Right renal pelvis (tissue), 4 donors: ENCODE measurements at regions not wholly inside any gene's neighbourhood (a gene's known extent, or its start where the extent isn't known, plus 50 kb on each side); places are given as distances from the start of the nearest gene placed in this dataset.

Experiments
- DNase-seq, 4 donors: peaks; one replicate each; pipeline ENCODE4 v3.0.0-alpha.2; 2013; ENCODE audit warnings: low read depth in 4 of 4, low spot score in 3 of 4, missing footprints in 1 of 4

DNA sequence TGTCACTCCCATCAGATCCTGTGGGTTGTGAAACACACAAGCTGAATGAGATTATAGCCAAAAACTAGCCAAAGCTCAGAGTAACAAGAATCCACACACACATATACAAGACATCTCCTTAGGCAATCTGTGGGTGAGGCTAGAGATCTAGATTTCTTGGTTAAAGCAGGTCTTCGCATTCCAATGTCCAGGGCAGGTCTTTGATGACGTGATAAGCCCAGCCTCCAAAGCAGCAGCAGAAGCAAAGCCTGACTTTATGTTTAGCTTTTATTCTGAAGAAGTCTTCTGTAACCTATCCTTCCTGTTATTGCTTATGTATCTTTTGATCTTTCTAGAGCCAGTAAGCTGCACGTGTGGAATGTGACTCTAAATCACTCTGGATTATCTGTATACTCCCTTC is 199.1 kb upstream of the SLC30A5 start:
- no peak for DNase-seq

DNA sequence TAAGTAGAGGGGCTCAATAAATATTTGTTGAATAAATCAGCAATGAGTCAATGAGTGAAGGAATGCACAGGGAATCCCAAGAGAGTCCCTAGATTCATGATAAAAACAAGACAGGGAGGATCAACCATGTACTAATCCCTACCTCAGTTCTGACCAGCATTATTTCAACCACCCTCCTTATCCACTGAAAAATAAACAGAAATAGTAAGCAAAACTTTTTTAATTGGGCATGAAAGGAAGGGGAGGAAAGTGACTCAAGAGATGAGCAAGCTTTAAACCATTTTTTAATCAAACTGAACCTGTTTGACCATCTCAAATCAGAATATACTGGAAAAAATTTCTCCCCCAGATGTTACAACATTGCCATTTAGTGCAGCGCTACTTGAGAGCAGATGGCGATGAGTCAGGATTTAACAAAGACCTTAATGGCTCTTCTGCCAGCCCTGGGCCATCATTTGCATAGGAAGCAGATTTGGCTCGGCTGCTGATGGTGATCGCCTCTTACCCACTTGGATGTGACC is 194.8 kb upstream of the SLC30A5 start:
- DNase-seq = no peak

DNA sequence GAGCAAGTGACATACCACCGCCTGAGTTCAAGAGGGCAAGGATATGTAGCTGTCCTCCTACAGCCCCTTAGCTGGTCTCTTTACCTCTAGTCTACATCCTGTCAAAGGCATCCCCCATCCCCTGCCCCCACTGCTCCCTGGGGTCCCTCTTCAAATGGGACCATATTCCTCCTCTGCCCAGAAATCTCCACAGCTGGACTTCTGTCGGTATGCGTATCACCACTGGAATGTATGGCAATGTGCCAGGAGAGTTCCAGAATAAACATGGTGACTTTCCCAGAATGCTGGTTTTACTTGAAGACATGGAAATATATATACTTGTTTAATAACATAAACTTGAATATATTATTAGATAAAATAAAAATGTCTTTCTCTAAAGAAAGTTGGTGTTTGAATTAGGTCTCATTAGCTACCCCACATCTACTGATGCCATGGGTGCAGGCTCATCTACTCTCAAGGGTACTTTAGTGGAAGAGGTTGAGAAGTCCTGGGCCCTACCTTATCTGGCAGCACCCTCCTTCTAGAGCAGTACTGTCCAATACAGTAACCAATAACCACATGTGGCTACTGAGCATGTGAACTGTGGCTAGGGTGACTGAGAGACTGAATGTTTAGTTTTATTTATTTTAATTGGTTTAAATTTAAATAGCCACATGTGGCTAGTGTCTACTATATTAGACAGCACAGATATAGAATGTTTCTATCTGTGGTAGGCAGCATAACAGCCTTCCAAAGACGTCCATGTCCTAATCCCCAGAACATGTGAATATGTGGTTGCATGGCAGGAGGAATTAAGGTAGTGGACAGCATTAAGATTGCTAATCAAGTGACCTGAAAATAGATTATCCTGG is 181.7 kb upstream of the SLC30A5 start:
- no peak for DNase-seq

DNA sequence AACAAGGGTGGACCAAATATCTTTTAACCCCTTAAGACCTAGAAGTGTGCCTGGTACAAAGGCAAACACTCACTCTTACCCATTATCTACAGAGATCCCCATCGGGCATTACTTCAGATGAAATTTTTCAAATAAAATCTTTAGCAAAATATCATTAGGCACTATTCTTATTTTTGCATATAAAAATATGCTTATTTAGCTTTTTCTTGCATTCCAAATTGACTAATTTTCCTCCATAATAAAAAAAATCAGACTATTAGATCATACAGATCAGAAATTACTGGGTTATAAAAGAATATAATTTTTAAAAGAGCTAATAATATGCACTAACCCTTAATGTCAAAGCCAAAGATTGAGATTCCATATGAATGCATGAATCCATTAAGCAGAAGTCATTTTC is 178.7 kb upstream of the SLC30A5 start:
- no peak for DNase-seq

DNA sequence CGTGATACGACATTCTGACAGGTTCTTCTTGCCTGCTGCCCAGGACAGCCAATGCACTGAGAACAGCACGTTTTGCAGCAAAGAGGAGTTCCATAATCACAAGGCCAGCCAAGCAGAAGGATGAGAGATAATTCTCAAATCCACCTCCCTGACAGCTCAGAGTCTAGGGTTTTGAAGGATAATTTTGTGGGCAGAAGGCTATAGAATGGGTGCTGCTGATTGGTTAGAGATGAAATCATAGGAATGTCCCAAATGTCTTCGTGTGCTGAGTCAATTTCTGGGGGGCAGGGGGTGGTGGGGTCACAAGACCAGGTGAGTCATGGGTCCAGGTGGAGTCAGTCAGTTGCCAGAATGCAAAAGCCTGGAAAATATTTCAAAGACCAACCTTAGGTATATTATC is 175.5 kb upstream of the SLC30A5 start:
- no peak for DNase-seq

DNA sequence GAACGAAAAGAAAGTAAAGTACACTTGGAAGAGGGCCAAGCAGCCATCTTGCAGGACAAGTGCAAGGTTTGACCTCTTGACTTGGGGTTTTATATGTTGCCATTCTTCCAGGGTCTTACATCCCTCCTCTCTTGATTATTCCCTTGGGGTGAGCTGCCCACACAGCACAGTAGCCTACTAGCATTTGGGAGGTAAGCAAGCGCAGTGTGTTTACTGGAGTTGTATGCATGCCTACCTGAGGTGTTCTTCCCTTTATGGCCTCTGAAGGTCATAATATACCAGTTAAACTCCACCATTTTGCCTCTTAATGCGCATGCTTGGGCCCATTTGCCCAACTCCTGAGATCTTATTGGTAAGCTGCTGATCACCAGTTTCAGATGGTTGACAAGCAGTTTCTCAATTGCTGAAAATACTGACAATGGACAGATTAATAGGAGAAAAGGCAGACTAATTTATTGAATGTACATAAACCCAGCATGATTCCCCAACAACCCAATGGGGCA is 173.8 kb upstream of the SLC30A5 start:
- no peak for DNase-seq

DNA sequence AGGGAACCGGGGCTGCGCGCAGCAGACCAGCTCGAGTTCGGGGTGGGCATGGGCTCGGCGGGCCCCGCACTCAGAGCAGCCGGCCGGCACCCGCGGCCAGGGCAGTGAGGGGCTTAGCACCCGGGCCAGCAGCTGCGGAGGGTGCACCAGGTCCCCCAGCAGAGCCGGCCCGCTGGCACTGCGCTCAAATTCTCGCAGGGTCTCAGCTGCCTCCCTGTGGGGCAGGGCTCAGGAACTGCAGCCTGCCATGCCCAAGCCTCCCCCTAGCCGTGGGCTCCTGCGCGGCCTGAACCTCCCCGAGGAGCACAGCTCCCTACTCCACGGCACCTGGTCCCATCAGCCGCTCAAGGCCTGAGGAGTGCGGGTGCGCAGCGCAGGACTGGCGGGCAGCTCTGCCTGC is 172.9 kb upstream of the SLC30A5 start:
- DNase-seq = no peak

DNA sequence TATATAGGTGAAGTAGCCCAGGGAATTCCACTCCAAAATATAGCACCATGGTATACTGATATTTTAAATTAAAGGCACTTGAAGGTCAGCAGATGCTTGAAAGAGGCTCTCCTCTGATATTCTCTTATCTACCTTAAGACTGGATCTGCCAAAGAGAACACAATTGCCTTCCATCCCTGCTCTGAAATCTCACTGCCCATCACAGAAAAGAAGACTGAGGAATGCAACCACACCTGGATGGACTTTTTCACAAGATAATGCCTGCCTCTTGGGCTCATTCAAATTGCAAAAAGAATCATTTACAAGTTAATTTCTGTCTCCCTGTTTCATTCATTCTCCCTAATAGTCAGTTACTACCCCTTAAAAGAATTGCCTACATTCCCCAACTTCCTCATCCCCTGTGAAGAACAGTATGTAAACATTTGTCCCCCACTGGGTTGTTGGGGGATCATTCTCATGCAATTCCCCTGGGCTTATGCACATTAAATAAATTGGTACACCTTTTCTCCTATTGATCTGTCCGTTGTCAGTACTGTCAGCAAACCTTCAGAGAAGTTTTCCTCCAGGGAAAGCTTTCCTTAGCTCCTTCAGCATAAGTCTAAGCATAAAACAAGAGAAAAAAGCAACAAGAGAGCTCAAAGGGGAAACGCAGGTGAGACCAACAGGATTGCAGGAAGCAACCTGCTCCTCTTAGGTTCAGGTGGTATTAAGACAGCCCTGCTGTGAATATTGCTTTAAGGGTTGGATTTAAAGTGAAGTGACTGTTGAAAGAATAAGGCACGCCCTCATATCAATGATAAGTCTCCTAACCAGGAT is 171.4 kb upstream of the SLC30A5 start:
- no peak for DNase-seq

DNA sequence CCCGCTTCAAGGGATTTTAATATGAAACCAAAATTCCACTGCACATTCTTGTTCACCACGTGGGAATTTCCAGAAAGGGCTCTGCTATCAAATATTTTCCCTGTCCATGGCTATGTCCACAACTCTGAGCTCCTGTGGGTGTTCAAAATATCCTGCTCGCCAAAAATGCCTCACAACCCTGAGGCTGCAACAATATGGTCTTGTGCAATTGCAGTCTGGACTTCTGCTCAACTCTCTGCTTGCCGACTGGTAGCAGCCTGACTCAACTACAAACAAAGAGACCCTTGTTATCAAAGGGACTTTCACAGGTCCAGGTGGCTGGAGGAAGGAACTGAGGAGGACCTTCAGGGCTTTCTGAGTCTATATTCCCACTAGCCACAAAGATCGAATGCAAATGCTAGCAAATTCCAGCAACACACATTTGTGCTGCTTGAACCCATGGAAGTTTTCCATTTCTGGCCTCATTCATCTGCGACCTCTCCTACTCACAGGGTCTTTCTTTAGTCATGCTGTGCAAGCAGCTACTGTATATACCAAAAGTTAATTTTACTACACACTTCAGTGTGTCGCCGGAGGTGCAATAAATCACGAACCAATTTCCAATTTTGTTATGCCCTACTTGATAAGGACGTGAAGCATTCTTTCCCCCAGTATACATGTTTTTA is 169.2 kb upstream of the SLC30A5 start:
- DNase-seq = no peak

DNA sequence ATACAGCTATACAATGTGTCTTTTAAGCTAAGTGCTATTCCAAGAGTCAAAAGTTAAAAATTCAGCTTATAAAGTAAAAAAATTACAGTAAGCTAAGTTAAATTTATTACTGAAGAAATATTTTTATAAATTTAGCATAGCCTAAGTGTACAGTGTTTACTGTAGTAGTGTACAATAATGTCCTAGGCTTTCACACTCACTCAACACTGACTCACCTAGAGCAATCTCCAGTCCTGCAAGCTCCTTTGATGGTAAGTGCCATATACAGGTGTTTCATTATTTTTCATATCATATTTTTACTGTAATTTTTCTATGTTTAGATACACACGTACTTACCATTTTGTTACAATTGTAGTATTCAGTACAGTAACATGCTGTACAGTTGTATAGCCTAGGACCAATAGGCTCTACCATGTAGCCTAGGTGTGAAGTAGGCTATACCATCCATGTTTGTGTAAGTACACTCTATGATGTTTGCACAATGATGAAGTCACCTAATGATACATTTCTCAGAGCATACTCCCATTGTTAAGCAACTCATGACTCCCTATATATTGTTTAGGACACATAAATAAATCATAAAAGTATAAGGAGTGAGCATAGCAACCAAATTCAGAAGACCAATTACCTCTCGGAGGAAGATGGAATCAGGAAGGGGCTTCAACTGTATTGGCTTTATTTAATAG is 165.1 kb upstream of the SLC30A5 start:
- no peak for DNase-seq

DNA sequence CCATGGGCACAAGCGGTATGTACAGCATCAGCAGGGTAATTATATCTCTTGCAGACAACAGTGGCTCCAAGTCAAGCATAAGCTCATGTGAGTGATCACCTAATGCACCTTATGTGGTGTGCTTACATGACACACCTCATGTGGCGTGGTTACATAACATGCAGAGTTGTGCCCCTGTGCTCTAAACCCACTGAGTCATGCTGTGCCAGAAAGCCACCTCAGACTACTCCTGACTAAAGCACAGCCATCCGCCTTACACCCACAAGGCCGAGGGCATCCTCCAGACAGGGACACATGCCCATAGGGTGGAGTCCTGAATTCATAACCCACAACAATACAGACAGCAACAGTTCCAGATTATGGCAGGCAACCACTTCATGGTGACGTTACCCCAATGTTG is 163.7 kb upstream of the SLC30A5 start:
- DNase-seq = no peak

DNA sequence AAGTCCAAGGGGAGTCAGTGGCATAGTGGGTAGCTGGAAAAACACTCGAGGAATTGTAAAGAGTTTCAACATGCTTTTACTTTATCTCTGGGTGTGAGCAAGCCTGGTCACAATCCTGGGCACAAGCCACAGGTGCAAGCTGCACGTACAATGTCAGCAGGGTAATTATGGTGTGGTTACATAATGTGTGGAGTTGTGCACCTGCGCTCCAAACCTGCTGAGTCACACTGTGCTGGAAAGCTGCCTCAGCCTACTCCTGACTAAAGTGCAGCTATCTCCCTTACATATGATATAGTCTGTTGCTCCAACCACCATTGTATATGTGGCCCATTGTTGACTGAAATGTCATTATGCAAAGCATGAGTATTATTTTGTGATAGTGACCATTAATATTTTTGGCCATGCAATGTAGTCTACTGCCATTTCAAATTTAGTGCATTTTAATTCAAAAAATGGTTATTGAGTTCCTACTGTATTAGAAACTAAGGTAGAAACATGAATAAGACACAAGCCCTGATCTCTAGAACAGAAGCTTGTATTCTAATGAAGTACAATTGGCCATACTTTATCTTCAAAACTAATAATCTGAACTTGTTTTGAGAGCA is 160.9 kb upstream of the SLC30A5 start:
- DNase-seq = no peak

DNA sequence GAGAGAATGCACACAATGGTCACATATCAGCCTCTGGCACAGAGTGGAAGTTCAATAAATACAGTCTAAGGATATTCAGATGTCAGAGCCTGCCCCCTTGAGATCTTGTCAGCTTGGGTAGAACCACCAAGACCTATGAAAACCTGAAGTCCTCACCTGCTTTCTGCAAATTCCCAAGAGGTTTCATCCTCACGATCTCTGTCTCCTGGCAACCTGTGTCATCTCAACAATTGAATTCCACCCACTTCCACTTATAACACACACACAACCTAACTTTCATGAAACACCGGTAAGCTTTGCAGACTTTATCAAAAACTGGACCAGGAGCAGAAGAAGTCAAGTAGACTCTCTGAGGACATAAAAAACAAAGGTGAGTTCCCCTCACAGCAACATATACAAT is 151.6 kb upstream of the SLC30A5 start:
- no peak for DNase-seq

DNA sequence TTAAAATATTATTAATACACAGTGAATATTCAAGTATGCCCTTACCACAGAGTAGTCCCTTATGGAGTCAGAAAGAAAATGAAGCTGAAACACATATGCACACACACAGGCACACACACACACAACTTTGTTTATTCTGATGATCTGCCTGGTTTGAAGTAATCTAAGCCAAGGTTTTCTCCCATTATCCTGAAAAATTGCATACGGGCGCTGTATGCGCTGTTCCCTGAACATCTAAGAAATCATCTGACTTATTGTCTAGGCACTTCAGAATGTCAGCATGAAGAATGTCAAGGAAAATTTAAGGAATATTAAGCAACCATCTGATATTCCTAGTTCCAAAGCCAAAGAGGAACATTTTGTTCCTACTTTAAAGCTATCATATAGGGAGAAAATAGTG is 147.1 kb upstream of the SLC30A5 start:
- DNase-seq = no peak

DNA sequence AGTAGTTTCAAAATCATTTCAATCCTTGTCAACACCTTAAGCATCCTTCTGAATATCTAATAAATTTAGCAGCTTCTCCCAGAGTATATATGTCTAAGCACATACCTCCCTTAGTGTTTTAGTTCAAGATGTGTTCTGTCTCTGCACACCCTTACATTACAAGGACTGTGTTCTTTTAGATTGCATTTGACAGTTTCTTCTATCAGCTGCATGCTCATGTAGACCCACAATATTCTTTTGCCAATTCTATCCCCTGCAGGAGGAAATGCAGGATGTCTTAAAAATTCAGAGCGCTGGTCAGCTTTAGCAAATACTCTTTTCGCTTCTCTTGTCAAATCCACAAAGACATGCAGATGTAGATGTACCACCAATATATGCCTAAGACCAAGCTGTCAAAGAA is 145.8 kb upstream of the SLC30A5 start:
- DNase-seq = no peak

DNA sequence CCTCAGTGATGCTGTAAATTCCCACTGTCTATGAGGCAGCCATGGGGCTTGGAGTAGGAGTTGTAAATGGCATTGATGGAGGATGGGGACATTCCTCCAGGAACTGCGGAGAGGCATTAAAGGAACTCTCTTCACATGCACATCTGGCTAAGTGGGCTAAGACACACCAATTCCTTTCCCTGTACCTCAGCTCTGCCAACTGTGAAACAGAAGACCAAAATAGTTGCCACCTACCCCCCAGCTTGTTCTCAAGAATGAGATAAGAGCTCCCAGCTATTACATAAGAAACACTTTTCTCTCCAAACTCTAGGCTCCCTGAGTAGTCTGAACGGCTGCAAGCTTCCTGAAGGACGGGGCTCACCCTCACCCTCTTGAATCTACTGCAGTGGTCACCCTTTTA is 144.6 kb upstream of the SLC30A5 start:
- DNase-seq = no peak

DNA sequence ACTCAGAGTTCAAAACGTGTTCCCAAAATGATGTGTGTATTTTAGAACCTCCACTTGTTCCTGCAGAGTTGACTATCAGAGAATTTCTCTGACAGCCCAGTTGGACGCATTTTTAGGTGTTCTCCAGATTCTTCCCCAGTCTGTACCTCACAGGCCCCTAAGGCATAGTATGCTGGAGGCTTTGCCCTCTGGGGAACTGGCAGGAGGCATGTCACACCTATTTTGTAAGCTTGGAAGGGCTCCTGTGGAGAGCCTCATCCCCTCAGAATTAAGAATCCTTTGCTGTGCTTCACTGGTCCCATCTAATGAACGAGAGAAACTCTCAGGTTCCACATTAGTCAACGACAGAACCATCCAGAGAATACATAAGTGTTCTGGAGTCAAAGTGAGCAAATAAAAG is 144.1 kb upstream of the SLC30A5 start:
- DNase-seq = no peak

DNA sequence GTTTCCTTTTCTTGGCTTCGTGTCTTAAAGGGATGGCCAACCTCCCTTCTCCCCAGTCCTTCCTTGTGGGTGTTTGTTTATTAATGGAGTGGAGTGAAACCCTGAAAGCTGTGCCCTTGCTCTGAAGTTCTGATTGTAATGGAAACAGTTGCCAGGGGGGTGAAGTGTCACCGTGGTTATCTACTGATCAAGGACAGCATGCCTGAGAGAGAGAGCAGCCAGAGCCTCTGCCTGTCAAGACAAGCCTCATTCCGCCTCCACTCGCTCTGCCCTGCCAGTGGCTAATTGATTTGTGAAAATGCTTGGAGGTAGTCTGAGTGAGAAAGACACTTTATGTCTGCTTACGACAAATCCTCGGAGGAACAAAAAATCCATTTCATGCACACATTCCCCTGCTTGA is 143.7 kb upstream of the SLC30A5 start:
- no peak for DNase-seq

DNA sequence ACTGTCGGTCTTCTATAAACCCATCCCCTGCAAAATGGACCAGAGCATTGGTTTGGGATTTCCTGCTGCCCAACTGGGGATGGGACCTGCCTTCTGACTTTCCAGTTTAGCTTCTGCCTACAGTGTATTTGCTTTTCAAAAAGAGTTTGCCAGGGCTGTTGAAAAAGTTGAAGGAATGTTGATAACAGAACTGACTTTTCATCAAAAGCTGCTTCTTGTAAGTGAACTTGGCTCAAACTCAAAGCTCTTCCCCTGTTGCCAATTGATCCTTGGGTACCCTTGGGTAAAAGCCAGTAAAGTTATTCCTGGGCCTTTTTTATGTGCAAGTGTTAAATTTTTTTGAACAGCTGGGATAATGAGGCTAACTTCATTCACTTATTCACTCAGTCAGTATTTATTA is 142.9 kb upstream of the SLC30A5 start:
- DNase-seq = no peak

DNA sequence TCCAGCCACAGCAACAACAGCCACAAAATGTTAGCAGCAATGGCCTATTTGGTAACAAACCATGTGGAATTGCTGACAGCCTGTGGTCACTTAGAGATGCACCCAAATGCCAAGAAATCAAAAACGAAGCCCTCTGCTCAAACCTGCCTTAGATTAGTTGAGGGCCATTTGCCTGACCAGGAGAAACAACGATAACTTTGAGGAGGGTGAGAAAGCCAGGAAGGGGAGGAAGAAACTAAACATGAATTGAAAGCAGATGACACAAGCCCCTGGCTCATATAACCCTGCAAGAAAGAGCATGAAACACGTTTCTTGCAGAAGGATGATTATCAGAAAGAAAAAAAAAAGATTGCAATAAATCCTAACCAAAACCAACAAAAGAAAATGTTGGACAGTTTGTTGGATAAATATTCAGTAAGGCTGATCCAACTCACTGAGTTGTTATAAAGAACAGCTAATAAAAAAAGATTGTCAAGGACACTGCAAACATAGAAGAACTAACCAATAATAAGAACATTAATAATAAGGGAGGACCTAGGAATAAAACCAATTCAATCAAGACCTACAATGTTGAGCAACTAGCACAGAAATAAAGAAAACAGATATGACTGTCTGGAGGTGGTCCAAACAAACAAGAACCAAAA is 140.5 kb upstream of the SLC30A5 start:
- no peak for DNase-seq
